HG03103 (cell line): ENCODE measurements at regions not wholly inside any gene's neighbourhood (a gene's known extent, or its start where the extent isn't known, plus 50 kb on each side); places are given as distances from the start of the nearest gene placed in this dataset.
A peak's percentile ranks its signal among the peaks of the same experiment; 100 is the strongest.

Source experiments
- ATAC-seq: cut with Tn5 transposase; IDR thresholded peaks from one replicate; pipeline ENCODE4 v1.9.1; 2021; ENCODE audit warnings: low read depth; ENCODE audit not compliant: unreplicated experiment

DNA sequence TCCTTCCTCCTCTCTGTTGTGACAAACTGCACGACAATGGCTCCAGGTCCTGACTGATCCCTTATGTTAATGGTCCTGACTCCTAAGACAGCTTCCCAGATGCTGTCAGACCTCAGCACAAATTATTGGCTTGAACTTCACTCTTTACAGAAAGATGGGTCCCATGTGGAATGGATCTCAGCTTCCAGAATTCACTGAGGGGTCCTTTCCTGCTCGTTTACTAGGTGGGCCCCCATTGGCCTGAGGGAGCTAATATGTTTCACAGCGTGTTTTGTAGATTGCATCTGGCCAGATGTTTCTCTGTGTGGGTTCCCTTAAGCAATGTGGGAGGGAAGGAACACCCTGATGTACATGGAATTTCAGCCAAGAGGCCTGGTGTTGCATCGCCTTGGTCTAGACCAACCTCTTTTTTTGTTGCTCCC is 826.6 kb downstream of the MAFB start:
- no peak for ATAC-seq

GRCh38 chr20:39861381-39861780 is 827.7 kb downstream of the MAFB start:
- no peak for ATAC-seq

DNA sequence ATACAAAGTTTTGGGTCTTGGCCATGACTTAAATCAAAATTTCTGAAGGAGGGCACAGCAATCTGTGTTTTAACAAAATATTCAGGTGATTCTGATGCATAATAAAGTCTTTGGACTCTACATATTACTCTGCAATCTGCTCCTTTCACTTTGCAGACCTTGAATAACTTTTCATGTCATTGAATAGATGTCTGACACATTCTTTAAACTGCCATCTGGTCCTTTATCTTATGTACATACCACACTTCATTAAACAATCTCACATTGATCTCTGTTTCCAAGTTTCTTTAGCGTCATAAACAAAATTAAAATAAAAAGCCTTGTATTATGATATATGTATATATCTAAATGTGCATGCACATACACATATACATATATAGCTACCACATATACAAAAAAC is 831.2 kb downstream of the MAFB start:
- ATAC-seq, result no peak

- no peak for ATAC-seq
Observed at GRCh38 chr20:39857187-39857586, 831.8 kb downstream of the MAFB start.

DNA sequence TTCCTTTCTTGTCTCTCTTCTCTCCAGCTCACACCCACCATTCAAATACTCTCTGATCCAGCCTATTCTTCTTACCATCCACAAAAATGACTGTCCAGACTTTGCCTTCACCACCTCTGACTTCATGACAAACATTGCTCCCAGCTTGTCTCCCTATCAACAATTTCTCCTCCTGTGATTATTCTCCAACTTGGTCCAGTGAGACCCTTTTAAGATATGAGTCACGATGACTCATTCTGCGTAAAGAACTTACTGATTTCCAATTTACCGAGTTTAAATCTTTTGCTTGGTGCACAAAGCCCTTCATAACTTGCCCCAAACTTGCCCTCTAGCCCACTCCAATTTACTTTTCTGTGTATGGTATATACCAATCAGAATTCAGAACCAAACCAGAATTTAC is 833.2 kb downstream of the MAFB start:
- ATAC-seq, result no peak

DNA sequence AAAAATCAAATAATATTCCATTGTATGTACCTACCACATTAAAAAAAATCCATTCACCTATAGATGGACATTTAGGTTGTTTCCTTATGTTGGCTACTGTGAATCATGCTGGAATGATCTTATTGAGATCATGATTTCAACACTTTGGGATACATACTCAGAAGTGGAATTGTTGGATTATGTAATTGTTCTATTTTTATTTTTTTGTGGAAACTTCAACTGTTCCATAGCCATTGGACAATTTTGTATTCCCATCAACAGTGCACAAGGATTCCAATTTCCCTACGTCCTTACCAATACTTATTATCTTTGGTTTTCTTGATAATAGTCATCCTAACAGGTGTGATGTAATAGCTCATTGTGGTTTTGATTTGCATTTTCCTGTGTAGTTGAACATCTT is 834.0 kb downstream of the MAFB start:
- ATAC-seq, result no peak

GRCh38 chr20:39853636-39854035 is 835.4 kb downstream of the MAFB start:
- ATAC-seq, result no peak

- ATAC-seq, result no peak
Observed at GRCh38 chr20:39853050-39853449, 836.0 kb downstream of the MAFB start.

GRCh38 chr20:39851459-39851858 is 837.6 kb downstream of the MAFB start:
- ATAC-seq, result no peak

DNA sequence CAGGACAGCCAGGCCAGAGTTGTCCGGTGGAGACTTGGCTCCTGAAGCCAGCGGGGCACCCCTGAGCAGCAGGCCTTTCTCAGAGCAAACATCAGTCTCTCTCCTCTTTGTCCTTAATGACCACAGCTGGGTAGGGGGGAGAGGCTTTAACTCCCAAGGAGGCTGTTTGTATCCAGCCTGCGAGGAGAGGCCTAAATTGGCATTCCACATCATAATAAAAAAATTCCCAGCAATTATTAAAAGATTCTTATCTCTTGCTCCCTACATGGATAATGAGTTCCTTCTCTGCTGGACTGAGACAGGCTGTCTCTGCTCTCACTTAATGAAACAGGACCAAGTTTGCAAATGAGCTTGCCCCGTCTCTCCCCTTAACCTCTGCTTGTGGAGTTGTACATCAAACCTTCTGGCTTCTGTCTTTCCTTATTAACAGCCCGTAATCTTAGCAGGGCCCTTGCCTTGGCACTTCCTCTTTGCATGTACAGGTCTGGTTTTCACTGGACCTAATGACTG is 838.2 kb downstream of the MAFB start:
- no peak for ATAC-seq

DNA sequence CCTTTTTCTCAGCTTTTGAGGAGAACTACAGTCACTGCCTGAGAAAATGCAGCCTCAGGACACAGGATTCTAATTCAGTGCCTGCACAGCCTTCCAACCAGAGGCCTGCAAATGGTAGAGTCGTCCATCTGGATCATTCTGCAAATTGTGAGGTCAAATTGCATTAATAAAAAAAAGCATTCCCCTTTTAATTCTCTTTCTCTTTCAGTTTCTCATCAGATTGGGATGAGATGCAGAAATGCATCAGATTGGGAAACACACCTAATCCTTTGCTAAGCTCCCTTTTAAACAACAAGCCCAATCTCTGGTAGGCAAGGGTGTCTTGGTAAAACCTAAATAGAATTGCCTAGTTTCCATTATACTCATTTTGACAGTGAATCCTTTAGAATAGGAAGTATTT is 838.8 kb downstream of the MAFB start:
- no peak for ATAC-seq

DNA sequence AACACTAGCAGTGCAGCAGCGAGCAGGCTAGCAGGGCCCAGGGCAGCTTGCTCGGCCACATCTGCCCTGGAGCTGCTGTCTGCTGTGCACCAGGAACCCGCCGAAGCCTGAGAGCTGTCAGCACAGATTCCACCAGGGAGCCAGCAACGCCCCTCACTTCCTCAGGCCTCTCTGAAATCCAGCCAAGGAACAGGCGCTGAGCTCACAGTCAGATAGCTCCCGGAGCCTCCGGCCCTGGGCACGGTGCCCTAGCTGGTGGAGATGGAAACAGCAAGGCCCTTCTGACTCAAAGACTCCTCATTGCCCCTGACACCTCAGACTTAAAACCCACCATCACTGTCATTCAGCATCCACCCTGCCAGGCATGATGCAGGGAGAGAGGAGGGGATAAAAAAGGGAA is 839.4 kb downstream of the MAFB start:
- ATAC-seq, result no peak

DNA sequence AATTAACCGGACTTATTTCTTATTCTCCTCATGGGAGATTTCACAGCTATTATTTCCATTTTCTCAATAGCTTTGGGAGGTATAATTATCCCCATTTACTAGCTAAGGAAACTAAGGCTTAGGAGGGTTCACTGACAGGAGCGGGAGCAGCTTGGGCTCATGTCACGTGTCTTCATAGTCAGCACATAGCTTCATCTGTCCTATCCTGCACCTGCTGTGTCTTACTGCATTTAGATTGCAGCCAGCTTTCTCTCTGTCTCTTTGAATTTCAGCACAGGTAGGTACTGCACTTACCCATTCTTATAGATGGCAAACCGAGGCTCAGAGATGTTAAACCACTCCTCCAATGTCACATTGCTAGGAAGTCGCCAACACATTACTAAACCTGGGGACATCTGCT is 839.9 kb downstream of the MAFB start:
- no peak for ATAC-seq

- no peak for ATAC-seq
Observed at GRCh38 chr20:39839399-39840119, 849.5 kb downstream of the MAFB start.

GRCh38 chr20:39837561-39837960 is 851.5 kb downstream of the MAFB start:
- ATAC-seq, result no peak

DNA sequence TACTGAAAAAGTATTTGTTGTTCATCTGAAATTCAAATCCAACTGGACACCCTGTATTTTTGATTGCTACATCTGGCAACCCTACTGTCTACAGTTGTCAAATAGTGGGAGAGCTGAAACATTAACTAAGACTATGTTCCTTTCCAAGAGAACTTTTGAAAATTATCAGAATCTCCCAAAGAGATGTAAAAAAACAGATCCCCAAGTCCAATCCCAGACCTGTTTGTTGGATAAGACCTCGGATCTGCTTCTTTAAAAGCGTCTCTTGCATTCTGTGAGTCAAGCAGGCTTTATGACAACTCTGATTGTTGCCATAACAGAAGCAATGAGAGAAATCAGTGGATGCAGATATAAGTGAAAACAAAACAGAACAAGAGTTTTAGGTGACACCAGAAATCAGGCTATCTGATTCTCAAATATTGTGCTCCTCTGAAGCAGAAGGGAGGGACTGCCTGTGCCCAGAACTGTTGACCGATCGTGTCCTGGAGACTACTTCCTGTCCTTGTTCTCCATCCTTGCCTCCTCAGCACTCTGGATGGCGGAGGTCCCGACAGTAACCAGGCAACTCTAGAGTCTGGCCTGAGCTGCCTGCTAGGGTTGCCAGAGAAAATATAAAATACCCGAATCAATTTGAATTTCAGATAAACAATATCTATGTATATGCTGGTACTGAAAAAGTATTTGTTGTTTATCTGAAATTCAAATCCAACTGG is 853.8 kb downstream of the MAFB start:
- ATAC-seq, result no peak

- no peak for ATAC-seq
Observed at GRCh38 chr20:39830903-39831302, 858.1 kb downstream of the MAFB start.

DNA sequence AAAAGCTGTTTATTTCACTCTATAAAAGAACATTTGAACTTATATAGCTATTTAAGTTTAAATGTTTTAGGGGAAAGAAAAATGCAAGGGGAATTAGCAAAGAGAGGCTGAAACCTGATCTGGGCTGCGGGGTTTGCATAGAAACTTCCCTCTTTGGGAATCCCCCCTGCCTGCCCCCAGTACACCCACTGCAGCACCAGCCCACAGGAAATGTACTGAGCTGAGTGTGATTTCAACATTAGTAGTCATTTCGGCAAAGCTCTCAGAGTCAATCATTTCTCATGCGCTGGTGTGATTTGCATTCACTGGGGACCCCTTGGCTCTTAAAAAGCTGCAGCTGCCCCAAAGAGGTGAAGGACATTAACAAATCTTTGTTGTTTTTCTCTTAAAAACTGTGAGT is 859.4 kb downstream of the MAFB start:
- peak; percentile 79 for ATAC-seq

GRCh38 chr20:39829256-39829655 is 859.8 kb downstream of the MAFB start:
- ATAC-seq, result peak; percentile 15

- peak; percentile 46 for ATAC-seq
Observed at GRCh38 chr20:39825950-39826349, 863.1 kb downstream of the MAFB start.

- ATAC-seq, result no peak
Observed at GRCh38 chr20:39825524-39825923, 863.4 kb downstream of the DHX35 start.

GRCh38 chr20:39823224-39823623 is 861.1 kb downstream of the DHX35 start:
- no peak for ATAC-seq
